ENCODE measurements at regions not wholly inside any gene's neighbourhood (a gene's known extent, or its start where the extent isn't known, plus 50 kb on each side); places are given as distances from the start of the nearest gene placed in this dataset.
"Not testable (repeated sequence)": the region's sequence is repeated elsewhere in the genome, so short reads cannot be mapped to it uniquely, and the experiment has no call there.

DNA sequence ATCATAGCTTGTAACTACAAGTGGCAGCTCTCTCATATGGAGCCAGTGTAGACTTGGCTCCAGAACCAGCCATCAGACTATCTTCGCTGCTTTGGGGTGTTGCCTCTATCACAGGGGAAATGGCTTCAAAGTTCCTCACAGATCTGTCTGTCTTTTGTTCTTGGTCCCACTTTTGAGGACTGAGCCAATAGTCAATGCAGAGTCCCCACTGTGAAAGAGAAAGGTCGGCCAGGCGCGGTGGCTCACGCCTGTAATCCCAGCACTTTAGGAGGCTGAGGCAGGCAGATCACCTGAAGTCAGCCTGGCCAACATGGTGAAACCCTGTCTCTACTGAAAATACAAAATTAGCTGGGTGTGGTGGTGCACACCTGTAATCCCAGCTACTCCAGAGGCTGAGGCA is 86.9 kb upstream of the FZD7 start:
- H3K36me3 ChIP-seq (ENCODE audit: control insufficient read depth, insufficient read depth, low read length); H3K4me3 ChIP-seq (ENCODE audit: low read depth, low read length); H3K9me3 ChIP-seq (ENCODE audit: control insufficient read depth, insufficient read depth, low read length); H3K27me3 ChIP-seq (ENCODE audit: control insufficient read depth, insufficient read depth, low read length); H3K9ac ChIP-seq (ENCODE audit: low read depth, low read length): not testable (repeated sequence)
- peaks cover 17% of the 10 kb centered on the region for H3K4me1 ChIP-seq (ENCODE audit: control insufficient read depth, insufficient read depth, low read length)

DNA sequence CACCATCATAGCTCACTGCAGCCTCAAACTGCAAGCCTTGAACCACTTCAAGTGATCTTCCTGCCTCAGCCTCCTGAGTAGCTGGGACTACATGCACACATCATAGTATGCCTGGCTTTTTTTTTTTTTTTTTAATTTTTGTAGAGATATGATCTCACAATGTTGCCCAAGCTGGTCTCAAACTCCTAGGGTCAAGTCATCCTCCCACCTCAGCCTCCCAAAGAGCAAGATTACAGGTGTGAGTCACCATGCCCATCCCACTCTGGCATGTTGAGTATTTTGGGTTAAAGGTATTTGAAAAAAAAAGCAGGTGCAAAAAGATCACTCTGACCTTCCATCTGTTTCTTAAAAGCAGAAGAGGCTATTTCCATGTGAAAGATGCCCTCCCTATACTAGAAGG is 86.4 kb upstream of the FZD7 start:
- H3K36me3 ChIP-seq (ENCODE audit: control insufficient read depth, insufficient read depth, low read length) = no peaks in the 10 kb centered on the region
- no peaks in the 10 kb centered on the region for H3K27me3 ChIP-seq (ENCODE audit: control insufficient read depth, insufficient read depth, low read length)
- no peaks in the 10 kb centered on the region for H3K9me3 ChIP-seq (ENCODE audit: control insufficient read depth, insufficient read depth, low read length)
- no peak overlapping the region for H3K9ac ChIP-seq (ENCODE audit: low read depth, low read length)
- H3K4me1 ChIP-seq (ENCODE audit: control insufficient read depth, insufficient read depth, low read length) = peaks cover 21% of the 10 kb centered on the region
- H3K4me3 ChIP-seq (ENCODE audit: low read depth, low read length) = no peak overlapping the region

DNA sequence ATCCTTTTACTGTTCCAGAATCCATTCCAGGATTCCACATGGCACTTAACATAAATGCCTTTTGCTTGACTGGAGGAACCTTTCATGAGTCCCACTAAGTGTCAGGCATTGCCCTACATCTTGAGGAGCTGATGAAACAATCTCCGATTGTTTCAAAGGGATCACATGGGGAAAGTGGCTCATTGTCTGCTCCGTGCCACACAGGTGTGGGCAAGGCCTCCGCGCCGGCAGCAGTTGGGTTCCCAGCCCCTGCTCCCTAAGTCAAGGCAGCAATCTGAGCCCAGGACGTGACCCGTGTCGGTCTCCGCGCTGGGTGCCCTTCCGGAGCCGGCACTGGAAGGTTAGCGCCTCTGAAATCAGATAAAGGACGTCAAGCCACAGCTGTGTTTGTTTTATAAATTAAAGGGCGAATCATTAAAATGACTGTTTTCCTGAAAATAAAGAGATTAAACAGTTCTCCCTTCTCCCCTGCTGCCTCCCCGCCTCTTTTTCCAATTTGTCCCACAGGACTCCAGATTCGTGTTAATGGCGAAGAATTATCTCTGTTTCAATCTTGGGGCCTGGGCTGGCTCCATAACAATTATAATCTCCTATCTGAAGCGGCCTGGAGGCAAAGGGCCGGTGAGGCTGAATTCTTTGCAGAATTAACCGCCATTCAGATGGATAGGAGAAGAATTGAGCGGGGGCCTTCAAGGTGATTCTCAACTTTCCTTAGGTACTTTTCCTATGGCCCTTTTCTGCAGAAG is 84.3 kb upstream of the FZD7 start:
- Histone ChIP-seq H3K9ac (ENCODE audit: low read depth, low read length) (peak overlapping the region; percentile 18), H3K36me3 (ENCODE audit: control insufficient read depth, insufficient read depth, low read length) (no peaks in the 10 kb centered on the region), H3K4me1 (ENCODE audit: control insufficient read depth, insufficient read depth, low read length) (peaks cover 29% of the 10 kb centered on the region), H3K9me3 (ENCODE audit: control insufficient read depth, insufficient read depth, low read length) (no peaks in the 10 kb centered on the region), H3K27me3 (ENCODE audit: control insufficient read depth, insufficient read depth, low read length) (no peaks in the 10 kb centered on the region), H3K4me3 (ENCODE audit: low read depth, low read length) (no peak overlapping the region)

DNA sequence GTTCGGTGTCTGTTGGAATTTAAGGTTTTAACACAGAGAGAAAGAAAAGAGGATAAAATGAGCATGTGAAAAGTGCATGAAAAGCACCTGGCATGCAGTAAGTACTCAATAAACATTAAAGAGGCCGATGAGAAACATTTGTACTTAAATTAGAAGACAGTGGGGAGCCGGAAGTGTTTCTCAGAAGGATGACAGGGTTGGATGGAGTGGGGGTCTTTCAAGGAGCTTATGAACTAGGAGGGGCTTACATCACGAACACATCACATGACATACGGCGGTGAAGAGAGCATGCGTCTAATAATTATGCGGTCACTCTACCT is 83.8 kb upstream of the FZD7 start:
- no peaks in the 10 kb centered on the region for H3K9me3 ChIP-seq (ENCODE audit: control insufficient read depth, insufficient read depth, low read length)
- no peaks in the 10 kb centered on the region for H3K36me3 ChIP-seq (ENCODE audit: control insufficient read depth, insufficient read depth, low read length)
- no peak overlapping the region for H3K9ac ChIP-seq (ENCODE audit: low read depth, low read length)
- no peak overlapping the region for H3K4me3 ChIP-seq (ENCODE audit: low read depth, low read length)
- H3K4me1 ChIP-seq (ENCODE audit: control insufficient read depth, insufficient read depth, low read length) = peaks cover 29% of the 10 kb centered on the region
- no peaks in the 10 kb centered on the region for H3K27me3 ChIP-seq (ENCODE audit: control insufficient read depth, insufficient read depth, low read length)

DNA sequence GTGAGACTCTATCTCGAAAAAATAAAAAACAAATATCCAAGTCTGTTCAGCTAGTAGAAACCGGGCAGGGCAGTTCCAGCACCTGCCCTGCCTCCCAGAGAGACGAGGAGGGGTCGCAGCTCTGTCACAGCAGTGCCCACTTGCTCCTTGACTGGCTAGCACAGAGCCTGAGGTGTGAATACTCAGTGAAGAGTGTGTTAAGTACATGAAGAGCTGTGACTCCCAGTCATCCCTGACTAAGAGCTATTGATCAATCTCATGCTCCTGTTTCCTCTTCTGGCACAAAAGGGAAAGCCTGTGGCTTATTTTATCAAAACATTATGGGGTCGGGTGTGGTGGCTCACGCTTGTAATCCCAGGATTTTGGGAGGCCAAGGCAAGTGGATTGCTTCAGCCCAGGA is 83.0 kb upstream of the FZD7 start:
- H3K4me3 ChIP-seq (ENCODE audit: low read depth, low read length) = no peak overlapping the region
- no peak overlapping the region for H3K9ac ChIP-seq (ENCODE audit: low read depth, low read length)
- no peaks in the 10 kb centered on the region for H3K36me3 ChIP-seq (ENCODE audit: control insufficient read depth, insufficient read depth, low read length)
- no peaks in the 10 kb centered on the region for H3K9me3 ChIP-seq (ENCODE audit: control insufficient read depth, insufficient read depth, low read length)
- H3K4me1 ChIP-seq (ENCODE audit: control insufficient read depth, insufficient read depth, low read length) = peaks cover 29% of the 10 kb centered on the region
- no peaks in the 10 kb centered on the region for H3K27me3 ChIP-seq (ENCODE audit: control insufficient read depth, insufficient read depth, low read length)

DNA sequence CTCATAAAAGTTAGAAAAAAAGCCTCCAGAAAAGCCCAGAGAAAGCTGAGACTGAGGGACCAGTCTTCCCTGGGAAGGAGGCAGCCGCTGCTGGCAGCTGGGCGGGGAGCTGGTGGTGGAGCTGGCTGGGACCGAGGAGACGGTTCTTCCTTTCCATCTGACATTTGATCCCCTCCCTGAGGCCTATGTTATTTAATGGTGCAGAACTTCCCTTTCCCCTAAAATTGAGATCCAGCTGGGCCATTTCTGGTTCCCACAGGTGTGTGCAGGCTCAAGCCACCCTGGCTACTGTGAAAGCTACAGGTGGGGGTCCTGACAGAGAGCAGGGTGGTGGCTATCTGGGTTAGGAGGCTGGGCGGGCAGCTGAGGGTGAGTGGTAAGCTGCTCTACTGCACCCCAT is 81.5 kb upstream of the FZD7 start:
- Histone ChIP-seq H3K9ac (ENCODE audit: low read depth, low read length) (no peak overlapping the region), H3K27me3 (ENCODE audit: control insufficient read depth, insufficient read depth, low read length) (no peaks in the 10 kb centered on the region), H3K36me3 (ENCODE audit: control insufficient read depth, insufficient read depth, low read length) (no peaks in the 10 kb centered on the region), H3K4me1 (ENCODE audit: control insufficient read depth, insufficient read depth, low read length) (peaks cover 29% of the 10 kb centered on the region), H3K9me3 (ENCODE audit: control insufficient read depth, insufficient read depth, low read length) (no peaks in the 10 kb centered on the region), H3K4me3 (ENCODE audit: low read depth, low read length) (no peak overlapping the region)

DNA sequence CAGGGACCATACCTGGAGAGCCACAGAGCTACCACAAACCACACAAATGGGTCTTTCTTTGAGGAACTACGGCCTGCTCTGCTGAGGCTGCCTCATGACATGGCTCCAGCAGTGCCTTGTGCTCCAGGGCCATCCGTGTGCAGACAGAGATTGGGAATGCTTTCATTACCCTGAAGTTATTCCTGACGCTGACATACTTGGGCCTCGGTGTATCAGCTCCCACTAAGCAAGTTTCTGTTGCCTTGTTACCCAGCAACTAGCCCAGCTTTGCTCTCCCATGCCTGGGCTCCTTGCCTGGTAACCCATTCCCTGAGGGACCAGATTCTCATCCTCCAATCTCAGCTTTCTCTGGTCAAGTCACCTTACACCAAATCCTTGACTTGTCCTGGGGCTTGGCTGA is 80.3 kb upstream of the FZD7 start:
- H3K27me3 ChIP-seq (ENCODE audit: control insufficient read depth, insufficient read depth, low read length) = no peaks in the 10 kb centered on the region
- H3K9me3 ChIP-seq (ENCODE audit: control insufficient read depth, insufficient read depth, low read length) = no peaks in the 10 kb centered on the region
- H3K4me3 ChIP-seq (ENCODE audit: low read depth, low read length) = no peak overlapping the region
- H3K36me3 ChIP-seq (ENCODE audit: control insufficient read depth, insufficient read depth, low read length) = no peaks in the 10 kb centered on the region
- no peak overlapping the region for H3K9ac ChIP-seq (ENCODE audit: low read depth, low read length)
- peaks cover 29% of the 10 kb centered on the region for H3K4me1 ChIP-seq (ENCODE audit: control insufficient read depth, insufficient read depth, low read length)

DNA sequence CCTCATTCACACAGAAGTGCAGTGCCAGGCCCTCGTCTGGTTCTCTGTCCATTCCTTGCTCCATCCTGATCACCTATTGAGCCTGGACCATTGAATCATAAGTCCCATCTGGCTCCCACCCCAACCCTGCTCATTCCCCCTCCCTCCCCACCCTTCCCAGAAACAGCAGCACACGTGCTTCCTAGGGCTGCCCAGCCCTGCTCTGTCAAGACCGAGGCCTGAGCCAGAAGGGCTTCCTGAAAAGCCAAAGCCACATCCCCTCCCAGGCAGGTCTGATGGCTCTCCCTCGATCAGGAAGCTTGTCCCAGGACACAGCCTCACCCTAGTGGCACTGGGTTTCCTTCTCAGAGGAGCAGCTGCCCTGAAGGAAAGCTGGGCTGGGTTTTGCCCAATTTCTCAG is 79.8 kb upstream of the FZD7 start:
- no peaks in the 10 kb centered on the region for H3K36me3 ChIP-seq (ENCODE audit: control insufficient read depth, insufficient read depth, low read length)
- no peaks in the 10 kb centered on the region for H3K27me3 ChIP-seq (ENCODE audit: control insufficient read depth, insufficient read depth, low read length)
- peaks cover 25% of the 10 kb centered on the region for H3K4me1 ChIP-seq (ENCODE audit: control insufficient read depth, insufficient read depth, low read length)
- H3K9me3 ChIP-seq (ENCODE audit: control insufficient read depth, insufficient read depth, low read length) = no peaks in the 10 kb centered on the region
- no peak overlapping the region for H3K9ac ChIP-seq (ENCODE audit: low read depth, low read length)
- no peak overlapping the region for H3K4me3 ChIP-seq (ENCODE audit: low read depth, low read length)

DNA sequence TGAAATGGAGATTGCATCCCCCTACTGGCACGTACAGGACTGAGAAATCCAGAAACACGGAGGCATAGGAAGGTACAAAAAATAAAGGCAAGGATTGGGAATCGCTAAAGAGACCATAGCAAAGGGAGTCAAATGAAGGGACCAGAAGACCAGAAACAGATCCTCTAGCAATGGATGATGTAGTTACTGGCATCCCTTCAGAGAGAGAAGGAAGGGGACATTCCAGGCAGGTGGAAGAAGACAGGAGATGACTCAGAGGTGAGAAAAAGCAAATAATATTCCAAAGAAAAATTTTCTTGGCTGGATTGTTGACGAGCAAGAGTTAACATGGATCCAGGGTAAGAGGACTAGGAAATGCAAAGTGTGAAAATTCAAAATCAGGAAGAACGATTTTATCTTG is 78.4 kb upstream of the FZD7 start:
- Histone ChIP-seq H3K36me3 (ENCODE audit: control insufficient read depth, insufficient read depth, low read length) (no peaks in the 10 kb centered on the region), H3K4me1 (ENCODE audit: control insufficient read depth, insufficient read depth, low read length) (peaks cover 13% of the 10 kb centered on the region), H3K27me3 (ENCODE audit: control insufficient read depth, insufficient read depth, low read length) (no peaks in the 10 kb centered on the region), H3K9ac (ENCODE audit: low read depth, low read length) (no peak overlapping the region), H3K9me3 (ENCODE audit: control insufficient read depth, insufficient read depth, low read length) (no peaks in the 10 kb centered on the region), H3K4me3 (ENCODE audit: low read depth, low read length) (no peak overlapping the region)

DNA sequence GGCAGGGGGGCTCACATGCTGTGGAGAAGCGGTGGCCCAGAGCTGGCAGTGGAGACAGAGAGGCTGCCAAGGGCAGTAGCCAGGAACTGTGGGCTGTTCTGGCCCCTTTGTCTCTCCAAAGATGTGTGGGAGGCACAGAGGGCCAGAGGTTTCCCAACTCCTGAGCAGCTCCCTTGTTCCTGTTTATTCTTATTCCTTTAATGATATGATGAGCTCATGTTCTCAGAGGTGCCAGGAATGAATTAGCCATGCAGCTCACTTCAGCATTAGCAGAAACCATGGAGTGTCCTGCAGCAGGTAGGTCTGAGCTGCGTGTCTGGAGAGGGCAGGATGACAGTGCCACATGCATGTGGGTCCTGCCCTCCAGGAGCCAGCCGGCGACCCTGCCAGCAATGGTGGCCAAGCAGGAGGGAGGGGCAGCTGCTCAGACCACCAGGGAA is 77.9 kb upstream of the FZD7 start:
- Histone ChIP-seq H3K4me1 (ENCODE audit: control insufficient read depth, insufficient read depth, low read length) (peaks cover 12% of the 10 kb centered on the region), H3K4me3 (ENCODE audit: low read depth, low read length) (no peak overlapping the region), H3K36me3 (ENCODE audit: control insufficient read depth, insufficient read depth, low read length) (no peaks in the 10 kb centered on the region), H3K27me3 (ENCODE audit: control insufficient read depth, insufficient read depth, low read length) (no peaks in the 10 kb centered on the region), H3K9me3 (ENCODE audit: control insufficient read depth, insufficient read depth, low read length) (no peaks in the 10 kb centered on the region), H3K9ac (ENCODE audit: low read depth, low read length) (no peak overlapping the region)

DNA sequence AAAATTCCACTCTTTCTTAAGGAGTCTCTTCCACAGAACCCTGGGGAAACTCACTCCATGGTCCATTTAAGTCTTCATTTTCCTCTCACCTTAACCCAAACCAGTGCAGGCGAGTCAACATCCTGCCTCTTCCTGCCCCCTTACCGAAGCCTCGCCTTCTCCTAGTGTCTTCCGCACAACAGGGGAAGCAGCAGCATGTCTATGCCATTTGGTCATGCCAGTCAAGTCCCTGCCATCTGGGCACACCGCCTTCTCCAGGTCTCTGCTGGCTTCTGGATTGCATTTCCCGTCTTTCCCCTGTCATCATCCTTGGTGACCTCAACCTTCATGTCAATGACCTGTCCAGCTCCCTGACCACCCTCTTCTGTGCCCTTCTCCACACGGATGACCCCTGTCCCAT is 77.3 kb upstream of the FZD7 start:
- Histone ChIP-seq H3K4me3 (ENCODE audit: low read depth, low read length) (no peak overlapping the region), H3K9me3 (ENCODE audit: control insufficient read depth, insufficient read depth, low read length) (no peaks in the 10 kb centered on the region), H3K4me1 (ENCODE audit: control insufficient read depth, insufficient read depth, low read length) (peaks cover 12% of the 10 kb centered on the region)

DNA sequence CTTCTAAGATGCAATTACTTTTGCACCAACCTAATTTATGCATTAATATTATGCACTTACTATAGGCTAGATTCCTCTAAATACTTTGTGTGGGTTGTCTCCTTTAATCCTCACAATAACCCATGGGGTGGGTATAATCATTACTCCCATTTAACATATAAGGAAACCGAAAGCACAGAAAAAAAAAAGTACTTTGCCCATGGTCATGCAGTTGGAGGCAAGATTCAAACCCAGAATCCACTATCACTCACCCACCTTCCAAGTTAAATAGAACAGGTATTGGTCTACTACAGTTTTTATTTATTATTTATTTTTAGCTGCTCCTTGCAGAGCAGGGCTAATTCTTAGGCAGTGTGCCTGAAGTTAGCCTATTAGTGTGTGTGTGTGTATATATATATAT is 76.6 kb upstream of the FZD7 start:
- H3K4me3 ChIP-seq (ENCODE audit: low read depth, low read length) = no peak overlapping the region
- H3K9me3 ChIP-seq (ENCODE audit: control insufficient read depth, insufficient read depth, low read length) = no peaks in the 10 kb centered on the region
- H3K27me3 ChIP-seq (ENCODE audit: control insufficient read depth, insufficient read depth, low read length) = no peaks in the 10 kb centered on the region
- no peak overlapping the region for H3K9ac ChIP-seq (ENCODE audit: low read depth, low read length)
- H3K4me1 ChIP-seq (ENCODE audit: control insufficient read depth, insufficient read depth, low read length) = peaks cover 10% of the 10 kb centered on the region
- H3K36me3 ChIP-seq (ENCODE audit: control insufficient read depth, insufficient read depth, low read length) = no peaks in the 10 kb centered on the region

More for the DNA sequence above, 77.3 kb upstream of the FZD7 start:
- H3K9ac ChIP-seq (ENCODE audit: low read depth, low read length) = no peak overlapping the region
- H3K36me3 ChIP-seq (ENCODE audit: control insufficient read depth, insufficient read depth, low read length) = no peaks in the 10 kb centered on the region
- H3K27me3 ChIP-seq (ENCODE audit: control insufficient read depth, insufficient read depth, low read length) = no peaks in the 10 kb centered on the region

Measured in iPS-15b (cell line).